Upper lobe of right lung (tissue), 1 donor: ENCODE measurements at regions not wholly inside any gene's neighbourhood (a gene's known extent, or its start where the extent isn't known, plus 50 kb on each side); places are given as distances from the start of the nearest gene placed in this dataset.

Experiments
- ATAC-seq: fragments of 200-7000 bp; cut with Tn5 transposase; one replicate; pipeline ENCODE4 v1.9.1; 2020; ENCODE audit warnings: mild to moderate bottlenecking, moderate library complexity
- DNase-seq: peaks from one replicate; pipeline ENCODE4 v3.0.0-alpha.2; 2020
- H3K27ac ChIP-seq: fragments of 200-600 bp; one replicate; pipeline ENCODE4 v1.8.0; 2022
- H3K27me3 ChIP-seq: fragments of 200-600 bp; one replicate; pipeline ENCODE4 v1.8.0; 2022; ENCODE audit warnings: mild to moderate bottlenecking
- H3K36me3 ChIP-seq: fragments of 200-600 bp; one replicate; pipeline ENCODE4 v1.8.0; 2022
- H3K4me1 ChIP-seq: fragments of 200-600 bp; one replicate; pipeline ENCODE4 v1.8.0; 2022
- H3K4me3 ChIP-seq: fragments of 200-600 bp; one replicate; pipeline ENCODE4 v1.8.0; 2022; ENCODE audit warnings: mild to moderate bottlenecking
- H3K9me3 ChIP-seq: fragments of 200-600 bp; one replicate; pipeline ENCODE4 v1.8.0; 2022
- CTCF ChIP-seq: fragments of 200-600 bp; IDR thresholded peaks from one replicate; pipeline ENCODE4 v1.8.0; 2022; ENCODE audit warnings: antibody characterized with exemption
- intact Hi-C: fragments of 100-400 bp; cut with DNase I; formaldehyde crosslinking; loops from one replicate; pipeline ENCODE4 v1.11.0; 2022
- donor health status: DM: no; HTN: yes; CAD: no; lungs with severe emphysema.

GRCh38 chr7:25436413-25436812 lies 208.1 kb upstream of the NPVF start:
- H3K9me3 ChIP-seq = peaks cover 3% of the 10 kb centered on the region
- no peaks in the 10 kb centered on the region for H3K4me1 ChIP-seq
- intact Hi-C loops = no loop called here
- no peak for ATAC-seq
- no peak overlapping the region for H3K27ac ChIP-seq
- no peak for TF ChIP-seq CTCF
- no peak overlapping the region for H3K4me3 ChIP-seq
- no peaks in the 10 kb centered on the region for H3K36me3 ChIP-seq
- no peak for DNase-seq
- H3K27me3 ChIP-seq = no peaks in the 10 kb centered on the region

- intact Hi-C loops = no loop called here
- Histone ChIP-seq H3K36me3 (no peaks in the 10 kb centered on the region), H3K9me3 (peaks cover 5% of the 10 kb centered on the region), H3K27me3 (no peaks in the 10 kb centered on the region), H3K4me1 (no peaks in the 10 kb centered on the region), H3K27ac (no peak overlapping the region), H3K4me3 (no peak overlapping the region)
- TF ChIP-seq CTCF = no peak
- DNase-seq = no peak
- ATAC-seq = no peak
Measured at GRCh38 chr7:25437308-25437707, 209.0 kb upstream of the NPVF start.

GRCh38 chr7:25444991-25445390 lies 216.7 kb upstream of the NPVF start:
- TF ChIP-seq CTCF = no peak
- ATAC-seq = no peak
- no peaks in the 10 kb centered on the region for H3K27me3 ChIP-seq
- H3K4me1 ChIP-seq = no peaks in the 10 kb centered on the region
- no peak overlapping the region for H3K27ac ChIP-seq
- no peak overlapping the region for H3K4me3 ChIP-seq
- H3K9me3 ChIP-seq = peaks cover 5% of the 10 kb centered on the region
- DNase-seq = no peak
- H3K36me3 ChIP-seq = no peaks in the 10 kb centered on the region
- intact Hi-C loops = no loop called here

GRCh38 chr7:25448301-25448700 lies 220.0 kb upstream of the NPVF start:
- TF ChIP-seq CTCF = no peak
- Histone ChIP-seq H3K27me3 (no peaks in the 10 kb centered on the region), H3K27ac (no peak overlapping the region), H3K4me3 (no peak overlapping the region), H3K4me1 (no peaks in the 10 kb centered on the region), H3K36me3 (no peaks in the 10 kb centered on the region), H3K9me3 (no peaks in the 10 kb centered on the region)
- ATAC-seq (no peak), DNase-seq (no peak)
- intact Hi-C loops = no loop called here

GRCh38 chr7:25454020-25454419 lies 225.7 kb upstream of the NPVF start:
- no peak overlapping the region for H3K4me3 ChIP-seq
- peaks cover 26% of the 10 kb centered on the region for H3K4me1 ChIP-seq
- no peaks in the 10 kb centered on the region for H3K36me3 ChIP-seq
- no peak overlapping the region for H3K27ac ChIP-seq
- H3K27me3 ChIP-seq = no peaks in the 10 kb centered on the region
- DNase-seq (no peak), ATAC-seq (no peak)
- no peak for TF ChIP-seq CTCF
- intact Hi-C loops = no loop called here
- no peaks in the 10 kb centered on the region for H3K9me3 ChIP-seq

GRCh38 chr7:25454562-25455041 lies 226.3 kb upstream of the NPVF start:
- ATAC-seq (peak; percentile 37), DNase-seq (no peak)
- TF ChIP-seq CTCF = no peak
- Histone ChIP-seq H3K27me3 (no peaks in the 10 kb centered on the region), H3K27ac (no peak overlapping the region), H3K9me3 (no peaks in the 10 kb centered on the region), H3K4me3 (no peak overlapping the region), H3K36me3 (no peaks in the 10 kb centered on the region), H3K4me1 (peaks cover 26% of the 10 kb centered on the region)
- intact Hi-C loops = no loop called here
